ENCODE measurements at regions not wholly inside any gene's neighbourhood (a gene's known extent, or its start where the extent isn't known, plus 50 kb on each side); places are given as distances from the start of the nearest gene placed in this dataset.
A peak's percentile ranks its signal among the peaks of the same experiment; 100 is the strongest.

DNA sequence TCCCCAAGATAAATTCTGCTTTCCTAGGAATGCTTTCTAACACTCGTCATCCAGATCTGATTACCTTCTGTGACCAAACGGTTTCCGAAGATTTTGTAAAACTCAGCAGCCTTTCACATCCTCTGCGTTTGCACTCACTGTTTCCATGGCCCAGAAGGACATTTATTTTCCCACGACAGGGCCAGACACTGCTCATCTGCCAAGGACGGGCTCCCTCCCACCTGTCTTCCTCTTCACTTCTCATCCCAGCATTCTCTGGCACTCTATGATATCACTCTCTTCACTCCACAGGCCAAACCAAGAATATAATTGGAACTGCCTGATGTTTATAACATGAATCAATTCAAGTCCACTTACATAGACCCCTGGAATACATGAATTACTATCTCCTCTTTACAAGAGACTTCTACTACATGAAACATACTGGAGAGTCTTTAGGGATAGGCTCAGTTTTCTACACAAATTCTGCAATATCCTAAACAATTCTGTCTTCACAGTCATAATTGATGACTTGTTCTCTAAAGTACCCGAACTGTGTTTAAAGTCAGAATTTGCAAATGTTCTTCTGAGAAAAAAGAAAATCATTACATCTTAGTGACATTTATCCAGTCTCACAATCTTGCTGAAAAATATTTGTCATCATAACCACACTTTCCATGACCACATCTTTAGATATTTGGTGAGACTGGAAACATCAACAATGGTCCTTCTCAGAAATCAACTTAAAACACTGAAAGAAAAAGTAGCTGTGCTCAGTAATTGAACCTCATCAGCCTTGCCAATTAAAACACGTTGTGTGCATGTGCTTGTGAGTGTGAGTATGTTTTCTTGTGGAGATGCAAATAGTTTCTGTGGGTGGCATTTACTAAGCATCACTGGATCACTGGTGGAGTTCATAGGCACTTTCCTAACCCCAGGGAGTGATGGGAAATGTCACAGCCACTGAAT is 79.5 kb upstream of the PRSS58 start:
- H3K4me3 ChIP-seq: no peak overlapping the region
- H3K4me2 ChIP-seq: no peak overlapping the region
- TF ChIP-seq EZH2 (IDR thresholded peaks at IDR 0.05; ENCODE audit: low read depth, unreplicated experiment) (no peak), EZH2phosphoT487 (IDR thresholded peaks at IDR 0.05; ENCODE audit: unreplicated experiment) (no peak)
- TF ChIP-seq, protein P1, sequence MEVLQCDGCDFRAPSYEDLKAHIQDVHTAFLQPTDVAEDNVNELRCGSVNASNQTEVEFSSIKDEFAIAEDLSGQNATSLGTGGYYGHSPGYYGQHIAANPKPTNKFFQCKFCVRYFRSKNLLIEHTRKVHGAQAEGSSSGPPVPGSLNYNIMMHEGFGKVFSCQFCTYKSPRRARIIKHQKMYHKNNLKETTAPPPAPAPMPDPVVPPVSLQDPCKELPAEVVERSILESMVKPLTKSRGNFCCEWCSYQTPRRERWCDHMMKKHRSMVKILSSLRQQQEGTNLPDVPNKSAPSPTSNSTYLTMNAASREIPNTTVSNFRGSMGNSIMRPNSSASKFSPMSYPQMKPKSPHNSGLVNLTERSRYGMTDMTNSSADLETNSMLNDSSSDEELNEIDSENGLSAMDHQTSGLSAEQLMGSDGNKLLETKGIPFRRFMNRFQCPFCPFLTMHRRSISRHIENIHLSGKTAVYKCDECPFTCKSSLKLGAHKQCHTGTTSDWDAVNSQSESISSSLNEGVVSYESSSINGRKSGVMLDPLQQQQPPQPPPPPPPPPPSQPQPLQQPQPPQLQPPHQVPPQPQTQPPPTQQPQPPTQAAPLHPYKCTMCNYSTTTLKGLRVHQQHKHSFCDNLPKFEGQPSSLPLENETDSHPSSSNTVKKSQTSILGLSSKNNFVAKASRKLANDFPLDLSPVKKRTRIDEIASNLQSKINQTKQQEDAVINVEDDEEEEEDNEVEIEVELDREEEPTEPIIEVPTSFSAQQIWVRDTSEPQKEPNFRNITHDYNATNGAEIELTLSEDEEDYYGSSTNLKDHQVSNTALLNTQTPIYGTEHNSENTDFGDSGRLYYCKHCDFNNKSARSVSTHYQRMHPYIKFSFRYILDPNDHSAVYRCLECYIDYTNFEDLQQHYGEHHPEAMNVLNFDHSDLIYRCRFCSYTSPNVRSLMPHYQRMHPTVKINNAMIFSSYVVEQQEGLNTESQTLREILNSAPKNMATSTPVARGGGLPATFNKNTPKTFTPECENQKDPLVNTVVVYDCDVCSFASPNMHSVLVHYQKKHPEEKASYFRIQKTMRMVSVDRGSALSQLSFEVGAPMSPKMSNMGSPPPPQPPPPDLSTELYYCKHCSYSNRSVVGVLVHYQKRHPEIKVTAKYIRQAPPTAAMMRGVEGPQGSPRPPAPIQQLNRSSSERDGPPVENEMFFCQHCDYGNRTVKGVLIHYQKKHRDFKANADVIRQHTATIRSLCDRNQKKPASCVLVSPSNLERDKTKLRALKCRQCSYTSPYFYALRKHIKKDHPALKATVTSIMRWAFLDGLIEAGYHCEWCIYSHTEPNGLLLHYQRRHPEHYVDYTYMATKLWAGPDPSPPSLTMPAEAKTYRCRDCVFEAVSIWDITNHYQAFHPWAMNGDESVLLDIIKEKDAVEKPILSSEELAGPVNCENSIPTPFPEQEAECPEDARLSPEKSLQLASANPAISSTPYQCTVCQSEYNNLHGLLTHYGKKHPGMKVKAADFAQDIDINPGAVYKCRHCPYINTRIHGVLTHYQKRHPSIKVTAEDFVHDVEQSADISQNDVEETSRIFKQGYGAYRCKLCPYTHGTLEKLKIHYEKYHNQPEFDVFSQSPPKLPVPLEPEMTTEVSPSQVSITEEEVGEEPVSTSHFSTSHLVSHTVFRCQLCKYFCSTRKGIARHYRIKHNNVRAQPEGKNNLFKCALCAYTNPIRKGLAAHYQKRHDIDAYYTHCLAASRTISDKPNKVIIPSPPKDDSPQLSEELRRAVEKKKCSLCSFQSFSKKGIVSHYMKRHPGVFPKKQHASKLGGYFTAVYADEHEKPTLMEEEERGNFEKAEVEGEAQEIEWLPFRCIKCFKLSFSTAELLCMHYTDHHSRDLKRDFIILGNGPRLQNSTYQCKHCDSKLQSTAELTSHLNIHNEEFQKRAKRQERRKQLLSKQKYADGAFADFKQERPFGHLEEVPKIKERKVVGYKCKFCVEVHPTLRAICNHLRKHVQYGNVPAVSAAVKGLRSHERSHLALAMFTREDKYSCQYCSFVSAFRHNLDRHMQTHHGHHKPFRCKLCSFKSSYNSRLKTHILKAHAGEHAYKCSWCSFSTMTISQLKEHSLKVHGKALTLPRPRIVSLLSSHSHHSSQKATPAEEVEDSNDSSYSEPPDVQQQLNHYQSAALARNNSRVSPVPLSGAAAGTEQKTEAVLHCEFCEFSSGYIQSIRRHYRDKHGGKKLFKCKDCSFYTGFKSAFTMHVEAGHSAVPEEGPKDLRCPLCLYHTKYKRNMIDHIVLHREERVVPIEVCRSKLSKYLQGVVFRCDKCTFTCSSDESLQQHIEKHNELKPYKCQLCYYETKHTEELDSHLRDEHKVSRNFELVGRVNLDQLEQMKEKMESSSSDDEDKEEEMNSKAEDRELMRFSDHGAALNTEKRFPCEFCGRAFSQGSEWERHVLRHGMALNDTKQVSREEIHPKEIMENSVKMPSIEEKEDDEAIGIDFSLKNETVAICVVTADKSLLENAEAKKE (CRISPR knock-in tag; IDR thresholded peaks at IDR 0.05): no peak
- H3K4me1 ChIP-seq (ENCODE audit: insufficient read depth): 0 out of 2 replicates have a peak, but pooled peaks cover 4% of the 10 kb centered on the region
- H3K27me3 ChIP-seq (ENCODE audit: insufficient read depth): no peaks in the 10 kb centered on the region
- Mint-ChIP-seq H3K9me3 (no peaks in the 10 kb centered on the region), H3K27me3 (ENCODE audit: insufficient read depth, low read depth, poor library complexity) (peaks cover 2% of the 10 kb centered on the region), H3K27ac (no peak overlapping the region), H3K4me3 (no peak overlapping the region), H3K36me3 (ENCODE audit: low read depth) (no peaks in the 10 kb centered on the region), H3K4me1 (peaks cover 8% of the 10 kb centered on the region)
- H4K20me1 ChIP-seq (replicated peaks; ENCODE audit: insufficient read depth): no peaks in the 10 kb centered on the region
- H3K9me2 ChIP-seq (ENCODE audit: insufficient read depth): no peaks in the 10 kb centered on the region
- no peaks in the 10 kb centered on the region for H3K79me2 ChIP-seq (replicated peaks; ENCODE audit: insufficient read depth)
- no peaks in the 10 kb centered on the region for H3F3A ChIP-seq (replicated peaks; ENCODE audit: low read depth)
- H3K27ac ChIP-seq (ENCODE audit: low read depth): no peak overlapping the region
- no peaks in the 10 kb centered on the region for H3K36me3 ChIP-seq (ENCODE audit: insufficient read depth)
- no peak for DNase-seq (ENCODE audit: low spot score)
- peak overlapping the region; percentile 38; the same call in 1 of the 2 replicates for H2AFZ ChIP-seq
- no peak for ATAC-seq

DNA sequence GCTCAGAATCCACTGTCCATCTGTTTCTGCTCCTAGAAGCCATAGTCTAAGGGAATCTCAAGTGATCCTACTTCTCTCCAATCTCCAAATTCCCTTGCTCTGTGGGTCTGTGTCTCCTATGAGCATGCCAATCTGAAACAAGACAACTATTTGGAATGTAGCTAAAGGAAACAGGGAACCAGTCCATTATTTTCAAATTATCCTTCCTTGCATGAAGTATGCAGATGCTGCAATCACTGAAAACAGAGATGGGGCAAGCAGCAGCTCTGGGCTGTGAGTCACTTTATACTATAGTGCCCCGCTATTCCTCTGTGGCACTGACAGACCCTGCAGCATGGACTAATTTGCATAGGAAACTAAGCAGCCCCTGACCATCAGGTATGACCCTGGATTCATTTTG is 76.9 kb upstream of the PRSS58 start:
- Histone ChIP-seq H4K20me1 (replicated peaks; ENCODE audit: insufficient read depth) (no peaks in the 10 kb centered on the region), H2AFZ (no peak overlapping the region)
- no peak for DNase-seq (ENCODE audit: low spot score)

More for the DNA sequence above, 76.9 kb upstream of the PRSS58 start:
- Mint-ChIP-seq H3K27me3 (ENCODE audit: insufficient read depth, low read depth, poor library complexity) (peaks cover 2% of the 10 kb centered on the region), H3K9me3 (no peaks in the 10 kb centered on the region), H3K36me3 (ENCODE audit: low read depth) (no peaks in the 10 kb centered on the region), H3K4me3 (no peak overlapping the region), H3K27ac (no peak overlapping the region), H3K4me1 (peaks cover 8% of the 10 kb centered on the region)
- Histone ChIP-seq H3K4me3 (no peak overlapping the region), H3K79me2 (replicated peaks; ENCODE audit: insufficient read depth) (no peaks in the 10 kb centered on the region), H3K9me2 (ENCODE audit: insufficient read depth) (no peaks in the 10 kb centered on the region), H3F3A (replicated peaks; ENCODE audit: low read depth) (no peaks in the 10 kb centered on the region), H3K27ac (ENCODE audit: low read depth) (no peak overlapping the region), H3K4me2 (no peak overlapping the region), H3K27me3 (ENCODE audit: insufficient read depth) (no peaks in the 10 kb centered on the region), H3K36me3 (ENCODE audit: insufficient read depth) (no peaks in the 10 kb centered on the region), H3K4me1 (ENCODE audit: insufficient read depth) (0 out of 2 replicates have a peak, but pooled peaks cover 4% of the 10 kb centered on the region)
- TF ChIP-seq NANOG (IDR thresholded peaks at IDR 0.05; ENCODE audit: borderline replicate concordance) (no peak), EZH2 (IDR thresholded peaks at IDR 0.05; ENCODE audit: low read depth, unreplicated experiment) (no peak), ZNF114 (CRISPR knock-in tag; IDR thresholded peaks at IDR 0.05) (no peak), STAT1 (IDR thresholded peaks at IDR 0.05; ENCODE audit: unreplicated experiment) (no peak), EZH2phosphoT487 (IDR thresholded peaks at IDR 0.05; ENCODE audit: unreplicated experiment) (no peak)
- TF ChIP-seq, protein P2, sequence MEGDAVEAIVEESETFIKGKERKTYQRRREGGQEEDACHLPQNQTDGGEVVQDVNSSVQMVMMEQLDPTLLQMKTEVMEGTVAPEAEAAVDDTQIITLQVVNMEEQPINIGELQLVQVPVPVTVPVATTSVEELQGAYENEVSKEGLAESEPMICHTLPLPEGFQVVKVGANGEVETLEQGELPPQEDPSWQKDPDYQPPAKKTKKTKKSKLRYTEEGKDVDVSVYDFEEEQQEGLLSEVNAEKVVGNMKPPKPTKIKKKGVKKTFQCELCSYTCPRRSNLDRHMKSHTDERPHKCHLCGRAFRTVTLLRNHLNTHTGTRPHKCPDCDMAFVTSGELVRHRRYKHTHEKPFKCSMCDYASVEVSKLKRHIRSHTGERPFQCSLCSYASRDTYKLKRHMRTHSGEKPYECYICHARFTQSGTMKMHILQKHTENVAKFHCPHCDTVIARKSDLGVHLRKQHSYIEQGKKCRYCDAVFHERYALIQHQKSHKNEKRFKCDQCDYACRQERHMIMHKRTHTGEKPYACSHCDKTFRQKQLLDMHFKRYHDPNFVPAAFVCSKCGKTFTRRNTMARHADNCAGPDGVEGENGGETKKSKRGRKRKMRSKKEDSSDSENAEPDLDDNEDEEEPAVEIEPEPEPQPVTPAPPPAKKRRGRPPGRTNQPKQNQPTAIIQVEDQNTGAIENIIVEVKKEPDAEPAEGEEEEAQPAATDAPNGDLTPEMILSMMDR (conservative IDR thresholded peaks at IDR 0.05; ENCODE audit: low read depth in 2 of 2): no peak
- ATAC-seq: no peak

All from GM23338 (cell line).